CD14-positive monocyte (primary cell): ENCODE measurements at regions not wholly inside any gene's neighbourhood (a gene's known extent, or its start where the extent isn't known, plus 50 kb on each side); places are given as distances from the start of the nearest gene placed in this dataset.

ENCODE experiments used
- DNase-seq, 3 donors: peaks; one replicate each; pipeline ENCODE4 v3.0.0-alpha.2; 2011 to 2022
- H2AFZ ChIP-seq: 2 replicates; pipeline ENCODE4 v1.6.0; 2012; ENCODE audit warnings: mild to moderate bottlenecking, low read depth, low read length, inconsistent platforms; ENCODE audit not compliant: insufficient read depth, poor library complexity, severe bottlenecking
- H3K27ac ChIP-seq, 2 donors: 1 replicate in 1 of 2; 2 replicates in 1 of 2; pipeline ENCODE4 v1.5.1; 2012 to 2013; ENCODE audit warnings: low read length in 2 of 2, control low read depth in 1 of 2, inconsistent platforms in 1 of 2, low read depth in 1 of 2, mild to moderate bottlenecking in 1 of 2
- H3K27me3 ChIP-seq, 2 donors: one replicate each; pipeline versions ENCODE4 v1.6.0 to v1.6.1; 2011 to 2013; ENCODE audit warnings: low read length in 2 of 2; ENCODE audit not compliant: control insufficient read depth in 2 of 2, insufficient read depth in 2 of 2
- H3K36me3 ChIP-seq, 2 donors: replicated peaks in 1 of 2; 1 replicate in 1 of 2; 2 replicates in 1 of 2; pipeline versions ENCODE4 v1.5.1 to v1.6.1; 2012 to 2013; ENCODE audit warnings: low read length in 2 of 2, control low read depth in 1 of 2, inconsistent platforms in 1 of 2, mild to moderate bottlenecking in 1 of 2; ENCODE audit not compliant: insufficient read depth in 2 of 2, control insufficient read depth in 1 of 2
- H3K4me1 ChIP-seq, 2 donors: 1 replicate in 1 of 2; 2 replicates in 1 of 2; pipeline versions ENCODE4 v1.5.1 to v1.6.1; 2012 to 2013; ENCODE audit warnings: low read length in 2 of 2, control low read depth in 1 of 2, inconsistent platforms in 1 of 2, mild to moderate bottlenecking in 1 of 2, moderate library complexity in 1 of 2; ENCODE audit not compliant: insufficient read depth in 2 of 2, control insufficient read depth in 1 of 2
- H3K4me2 ChIP-seq: replicated peaks from 2 replicates; pipeline ENCODE3; 2012; ENCODE audit warnings: low read length, moderate library complexity, mild to moderate bottlenecking; ENCODE audit not compliant: poor library complexity, severe bottlenecking; ENCODE audit errors: extremely low read depth
- H3K4me3 ChIP-seq, 3 experiments: fragments of 200-600 bp in 1 of 3; sonication (generic) in 1 of 3; replicated peaks in 1 of 3; 1 replicate in 2 of 3; 2 replicates in 1 of 3; pipeline ENCODE4 v1.5.1; 2011 to 2013; ENCODE audit warnings: low read length in 3 of 3, mild to moderate bottlenecking in 3 of 3, control low read depth in 2 of 3, low read depth in 2 of 3, inconsistent platforms in 1 of 3, moderate library complexity in 1 of 3
- H3K79me2 ChIP-seq: 2 replicates; pipeline ENCODE4 v1.6.0; 2012; ENCODE audit warnings: mild to moderate bottlenecking, control low read depth, inconsistent platforms, low read length, moderate library complexity; ENCODE audit not compliant: insufficient read depth
- H3K9ac ChIP-seq: 2 replicates; pipeline ENCODE4 v1.6.0; 2017; ENCODE audit warnings: low read length, mild to moderate bottlenecking; ENCODE audit not compliant: insufficient read depth, poor library complexity, severe bottlenecking
- H3K9me3 ChIP-seq, 2 donors: replicated peaks in 1 of 2; 1 replicate in 1 of 2; 2 replicates in 1 of 2; pipeline versions ENCODE4 v1.5.1 to v1.6.1; 2012 to 2013; ENCODE audit warnings: low read length in 2 of 2, control low read depth in 1 of 2; ENCODE audit not compliant: control insufficient read depth in 1 of 2, insufficient read depth in 1 of 2
- H4K20me1 ChIP-seq: 2 replicates; pipeline ENCODE4 v1.6.0; 2012; ENCODE audit warnings: mild to moderate bottlenecking, low read length, control low read depth, moderate library complexity; ENCODE audit not compliant: insufficient read depth
- H3K27ac Mint-ChIP-seq, 7 donors: one replicate each; pipeline ENCODE4 v1.8.0; 2020; ENCODE audit warnings: mild to moderate bottlenecking in 7 of 7, mixed read lengths in 7 of 7, moderate library complexity in 6 of 7, inconsistent platforms in 2 of 7
- H3K27me3 Mint-ChIP-seq, 3 donors: one replicate each; pipeline ENCODE4 v1.8.0; 2021 to 2022; ENCODE audit warnings: low read depth in 3 of 3, mild to moderate bottlenecking in 3 of 3, mixed read lengths in 3 of 3, moderate library complexity in 3 of 3, inconsistent platforms in 1 of 3
- H3K36me3 Mint-ChIP-seq, 2 donors: one replicate each; pipeline ENCODE4 v1.8.0; 2020; ENCODE audit warnings: mixed read lengths in 2 of 2, inconsistent platforms in 1 of 2, mild to moderate bottlenecking in 1 of 2
- H3K4me1 Mint-ChIP-seq: one replicate; pipeline ENCODE4 v1.8.0; 2020; ENCODE audit warnings: mild to moderate bottlenecking, mixed read lengths
- H3K4me3 Mint-ChIP-seq, 2 donors: one replicate each; pipeline ENCODE4 v1.8.0; 2020; ENCODE audit warnings: mild to moderate bottlenecking in 2 of 2, mixed read lengths in 2 of 2, moderate library complexity in 1 of 2
- H3K9me3 Mint-ChIP-seq, 7 donors: one replicate each; pipeline ENCODE4 v1.8.0; 2020 to 2022; ENCODE audit warnings: mixed read lengths in 7 of 7, mild to moderate bottlenecking in 6 of 7, moderate library complexity in 6 of 7, inconsistent platforms in 2 of 7
- CTCF ChIP-seq: fragments of 200-600 bp; IDR thresholded peaks from one replicate; pipeline ENCODE4 v1.8.0; 2022; ENCODE audit warnings: antibody characterized with exemption, mild to moderate bottlenecking
- whole genome bisulfite sequencing: methylation state at CpG from one replicate; pipeline ENCODE4 v1.1.5; 2013; ENCODE audit warnings: missing lambda C conversion rate; ENCODE audit not compliant: insufficient coverage; 5-methylcytosine and 5-hydroxymethylcytosine counted together
- intact Hi-C, 2 donors: fragments of 100-400 bp; cut with micrococcal nuclease; formaldehyde crosslinking; loops; one replicate each; pipeline versions ENCODE4 v1.15.0 to v1.15.1; 2023

- no peaks in the 10 kb centered on the region for H3K4me1 ChIP-seq
- no peak for DNase-seq
- Mint-ChIP-seq H3K9me3 (peaks cover 0 to 1% (median 0%) of the 10 kb centered on the region in 7 donors), H3K27ac (no peak overlapping the region), H3K36me3 (no peaks in the 10 kb centered on the region), H3K27me3 (peaks cover 7% of the 10 kb centered on the region in 3 donors), H3K4me1 (no peaks in the 10 kb centered on the region), H3K4me3 (no peak overlapping the region)
- H3K36me3 ChIP-seq: no peaks in the 10 kb centered on the region
- H4K20me1 ChIP-seq: no peaks in the 10 kb centered on the region
- intact Hi-C loops: no loop called here
- no peaks in the 10 kb centered on the region for H3K79me2 ChIP-seq
- no peaks in the 10 kb centered on the region for H3K9me3 ChIP-seq
- H3K27ac ChIP-seq: no peak overlapping the region
- peaks cover 2% of the 10 kb centered on the region in 2 donors for H3K27me3 ChIP-seq
- no peak for TF ChIP-seq CTCF
- no CpG with 5 or more reads among the region's 7 CpGs for WGBS
- no peak overlapping the region for H3K4me2 ChIP-seq
- no peak overlapping the region for H3K9ac ChIP-seq
- H2AFZ ChIP-seq: no peak overlapping the region
- no peak overlapping the region for H3K4me3 ChIP-seq
Measured at GRCh38 chr7:25832456-25832855, 319.5 kb upstream of the NFE2L3 start.

GRCh38 chr7:25832929-25833328 lies 319.1 kb upstream of the NFE2L3 start:
- TF ChIP-seq CTCF: no peak
- H2AFZ ChIP-seq: no peak overlapping the region
- H3K27me3 Mint-ChIP-seq: peaks cover 5 to 7% (median 7%) of the 10 kb centered on the region in 3 donors

More at GRCh38 chr7:25832929-25833328, 319.1 kb upstream of the NFE2L3 start:
- Histone ChIP-seq H3K4me1 (no peaks in the 10 kb centered on the region), H3K36me3 (no peaks in the 10 kb centered on the region), H3K4me3 (no peak overlapping the region), H3K9ac (no peak overlapping the region), H3K27ac (no peak overlapping the region), H4K20me1 (no peaks in the 10 kb centered on the region), H3K4me2 (no peak overlapping the region), H3K27me3 (peaks cover 2% of the 10 kb centered on the region in 2 donors), H3K79me2 (no peaks in the 10 kb centered on the region), H3K9me3 (no peaks in the 10 kb centered on the region)
- Mint-ChIP-seq H3K4me1 (no peaks in the 10 kb centered on the region), H3K4me3 (no peak overlapping the region), H3K27ac (no peak overlapping the region), H3K36me3 (no peaks in the 10 kb centered on the region), H3K9me3 (peaks cover 0 to 1% (median 0%) of the 10 kb centered on the region in 7 donors)
- no CpG with 5 or more reads among the region's 2 CpGs for WGBS
- no peak for DNase-seq
- intact Hi-C loops: no loop called here
